Bronchial epithelial cell (primary cell): ENCODE measurements at regions not wholly inside any gene's neighbourhood (a gene's known extent, or its start where the extent isn't known, plus 50 kb on each side); places are given as distances from the start of the nearest gene placed in this dataset.

ENCODE experiments used
- DNase-seq: peaks from one replicate; pipeline ENCODE4 v3.0.0-alpha.2; 2010; ENCODE audit warnings: low read depth
- FAIRE-seq: peaks from 2 replicates; lab custom pipeline; 2011; peaks lifted over from hg19 to GRCh38; lab: Jason Lieb, UNC
- H3K27me3 ChIP-seq: 2 replicates; pipeline ENCODE4 v1.5.1; 2011; ENCODE audit warnings: low read length; ENCODE audit not compliant: control insufficient read depth, insufficient read depth
- H3K36me3 ChIP-seq: 2 replicates; pipeline ENCODE4 v1.5.1; 2011; ENCODE audit warnings: low read length; ENCODE audit not compliant: control insufficient read depth, insufficient read depth
- H3K4me3 ChIP-seq: 2 replicates; pipeline ENCODE4 v1.5.1; 2011; ENCODE audit warnings: mild to moderate bottlenecking, low read depth, low read length, control low read depth
- TF ChIP-seq, protein P1 (sequence below): IDR thresholded peaks from 2 replicates; pipeline ENCODE4 v1.5.1; 2011; ENCODE audit warnings: mild to moderate bottlenecking, moderate library complexity, low read length, control low read depth, inconsistent platforms; ENCODE audit not compliant: insufficient read depth, severe bottlenecking

DNA sequence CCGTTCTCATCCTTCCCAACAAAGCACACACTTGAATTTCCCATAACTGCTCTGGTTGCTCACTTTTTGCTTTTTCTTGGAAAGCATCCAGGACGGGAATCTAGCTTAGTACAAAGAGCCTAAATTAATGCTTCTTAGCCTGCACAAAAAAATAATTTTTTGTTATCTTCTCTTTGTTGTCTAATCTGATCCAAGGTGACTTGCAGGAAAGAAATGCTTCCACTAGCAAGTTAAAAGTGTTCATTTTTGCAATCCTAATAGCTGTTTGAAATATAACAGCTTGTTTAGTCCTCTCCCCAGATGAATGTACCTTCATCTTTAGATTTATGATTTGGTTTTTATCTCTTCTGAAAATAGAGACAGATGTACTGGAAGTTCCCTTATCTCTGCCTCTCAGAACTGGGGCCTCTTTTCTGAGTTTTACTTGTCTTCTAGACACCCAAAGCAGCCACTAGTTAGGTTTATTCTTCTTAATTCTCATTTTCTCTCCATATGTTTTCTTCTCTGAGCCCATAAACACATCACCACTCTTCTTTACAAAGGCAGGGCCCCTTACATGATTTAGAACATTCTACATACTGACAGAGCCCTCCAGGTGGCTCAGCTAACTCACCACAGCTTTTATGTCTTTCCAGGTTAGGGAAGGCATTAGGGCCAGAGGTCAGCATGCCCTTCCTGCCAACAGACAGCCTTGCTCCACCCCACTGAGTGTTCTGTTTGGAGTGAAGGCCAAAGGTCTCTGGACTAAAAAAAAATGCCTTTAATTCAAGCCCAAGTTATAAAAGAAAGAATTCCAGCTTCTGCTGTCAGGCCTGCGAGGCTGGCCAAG, 74.7 kb upstream of the MAP4K3 start:
- DNase-seq (no peak), FAIRE-seq (no peak)
- TF ChIP-seq, protein P1, sequence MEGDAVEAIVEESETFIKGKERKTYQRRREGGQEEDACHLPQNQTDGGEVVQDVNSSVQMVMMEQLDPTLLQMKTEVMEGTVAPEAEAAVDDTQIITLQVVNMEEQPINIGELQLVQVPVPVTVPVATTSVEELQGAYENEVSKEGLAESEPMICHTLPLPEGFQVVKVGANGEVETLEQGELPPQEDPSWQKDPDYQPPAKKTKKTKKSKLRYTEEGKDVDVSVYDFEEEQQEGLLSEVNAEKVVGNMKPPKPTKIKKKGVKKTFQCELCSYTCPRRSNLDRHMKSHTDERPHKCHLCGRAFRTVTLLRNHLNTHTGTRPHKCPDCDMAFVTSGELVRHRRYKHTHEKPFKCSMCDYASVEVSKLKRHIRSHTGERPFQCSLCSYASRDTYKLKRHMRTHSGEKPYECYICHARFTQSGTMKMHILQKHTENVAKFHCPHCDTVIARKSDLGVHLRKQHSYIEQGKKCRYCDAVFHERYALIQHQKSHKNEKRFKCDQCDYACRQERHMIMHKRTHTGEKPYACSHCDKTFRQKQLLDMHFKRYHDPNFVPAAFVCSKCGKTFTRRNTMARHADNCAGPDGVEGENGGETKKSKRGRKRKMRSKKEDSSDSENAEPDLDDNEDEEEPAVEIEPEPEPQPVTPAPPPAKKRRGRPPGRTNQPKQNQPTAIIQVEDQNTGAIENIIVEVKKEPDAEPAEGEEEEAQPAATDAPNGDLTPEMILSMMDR, result no peak
- H3K27me3 ChIP-seq, result no peaks in the 10 kb centered on the region
- no peaks in the 10 kb centered on the region for H3K36me3 ChIP-seq
- no peak overlapping the region for H3K4me3 ChIP-seq

DNA sequence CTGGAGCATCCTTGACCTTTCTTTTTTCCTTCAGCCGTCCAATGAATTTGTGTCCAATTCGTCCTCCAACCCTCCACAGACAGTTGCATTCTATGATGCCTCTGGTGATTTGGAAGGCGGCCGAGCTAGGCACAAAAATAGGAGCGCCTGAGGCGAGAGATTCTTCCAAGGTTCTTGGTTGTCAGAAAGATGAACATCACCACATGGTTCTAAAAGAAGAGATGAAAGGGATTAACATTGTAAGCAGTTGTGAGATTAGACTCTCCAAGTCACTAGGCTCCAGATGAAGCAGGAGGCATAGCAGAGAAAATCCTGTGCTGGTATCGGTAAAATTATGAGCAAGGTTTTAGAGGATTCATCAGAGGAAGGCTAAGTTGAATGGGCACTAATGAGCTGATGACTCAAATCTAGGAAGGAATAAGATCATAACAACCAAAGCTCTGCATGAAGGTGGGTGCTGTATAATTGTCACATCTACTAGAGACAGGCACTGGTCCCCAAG, 75.4 kb upstream of the MAP4K3 start:
- TF ChIP-seq, protein P1, result no peak
- FAIRE-seq (no peak), DNase-seq (no peak)

DNA sequence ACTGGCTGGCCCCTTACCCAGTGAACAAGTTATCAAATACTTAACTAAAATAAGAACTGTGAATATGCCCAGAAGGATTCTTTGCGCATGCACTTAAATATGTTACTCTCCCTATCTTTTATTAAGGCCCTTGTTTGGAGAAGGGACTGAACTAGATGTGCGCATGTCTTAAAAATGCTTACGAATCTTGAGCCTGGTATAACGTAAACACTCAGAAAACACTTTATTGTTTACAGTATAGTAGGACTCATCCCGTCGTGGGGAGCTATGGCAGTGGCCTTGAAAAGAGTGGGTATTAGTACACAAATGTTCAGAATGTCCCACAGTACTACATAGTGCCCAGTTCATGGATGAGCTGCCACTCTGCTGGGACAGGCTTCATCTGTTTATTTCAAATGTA, 75.9 kb upstream of the MAP4K3 start:
- DNase-seq, result no peak
- Histone ChIP-seq H3K27me3 (no peaks in the 10 kb centered on the region), H3K36me3 (no peaks in the 10 kb centered on the region), H3K4me3 (no peak overlapping the region)
- TF ChIP-seq, protein P1, result no peak
- no peak for FAIRE-seq

More for the DNA sequence above, 75.4 kb upstream of the MAP4K3 start:
- Histone ChIP-seq H3K27me3 (no peaks in the 10 kb centered on the region), H3K36me3 (no peaks in the 10 kb centered on the region), H3K4me3 (no peak overlapping the region)

DNA sequence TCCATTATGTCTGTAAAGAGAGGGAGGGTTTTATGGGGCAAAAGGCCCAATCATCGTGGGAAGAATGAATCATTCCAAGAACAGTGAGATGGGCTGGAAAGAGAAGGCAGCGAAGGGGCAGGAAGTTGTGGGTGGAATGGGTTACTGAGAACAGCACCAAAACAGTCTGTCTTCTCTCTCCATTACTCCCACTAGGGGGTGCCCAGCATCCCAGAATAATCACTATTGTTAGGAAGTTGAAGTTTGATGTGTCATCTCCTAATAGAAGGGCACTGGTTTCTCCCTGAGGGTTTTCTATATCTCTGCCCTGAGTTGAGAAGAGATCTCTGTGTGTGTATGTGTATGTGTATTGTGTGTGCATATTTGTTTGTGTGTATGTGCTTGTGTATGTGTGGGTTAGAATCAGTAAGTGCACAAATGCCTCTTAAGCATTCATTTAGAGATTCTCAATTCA, 76.6 kb upstream of the MAP4K3 start:
- no peaks in the 10 kb centered on the region for H3K27me3 ChIP-seq
- peak; percentile 93 for DNase-seq
- no peak overlapping the region for H3K4me3 ChIP-seq
- no peak for FAIRE-seq
- TF ChIP-seq, protein P1, result peak; percentile 81
- no peaks in the 10 kb centered on the region for H3K36me3 ChIP-seq

DNA sequence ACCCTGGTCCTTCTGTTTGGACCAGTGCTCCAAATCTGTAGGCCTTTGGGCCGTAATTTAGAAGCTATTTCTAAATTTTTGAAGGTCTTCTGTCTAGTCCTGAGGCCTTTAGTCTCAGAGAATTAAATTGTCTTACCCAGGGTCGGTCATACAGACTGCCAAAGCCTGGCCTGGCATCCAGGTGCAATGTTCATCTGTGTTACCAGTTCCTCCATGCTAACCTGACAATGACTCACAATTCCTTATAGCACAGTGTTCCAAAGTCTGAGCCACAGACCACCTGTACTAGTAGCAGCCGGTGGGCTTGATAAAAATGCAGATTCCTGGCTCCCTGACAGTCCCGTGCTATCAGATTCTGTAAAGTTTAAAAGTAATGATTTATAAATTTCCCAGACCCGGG, 77.7 kb upstream of the MAP4K3 start:
- TF ChIP-seq, protein P1, result no peak
- FAIRE-seq, result no peak
- no peaks in the 10 kb centered on the region for H3K36me3 ChIP-seq
- H3K4me3 ChIP-seq, result no peak overlapping the region
- no peaks in the 10 kb centered on the region for H3K27me3 ChIP-seq
- DNase-seq, result no peak
